Naive thymus-derived CD8-positive, alpha-beta T cell (primary cell): ENCODE measurements at regions not wholly inside any gene's neighbourhood (a gene's known extent, or its start where the extent isn't known, plus 50 kb on each side); places are given as distances from the start of the nearest gene placed in this dataset.

Source experiments
- ATAC-seq, 2 donors: fragments of 150-1000 bp; cut with Tn5 transposase in 1 of 2; sonication (Bioruptor Pico), chemical (Tn5 transposase) in 1 of 2; 1 replicate in 1 of 2; 2 replicates in 1 of 2; pipeline ENCODE4 v1.10.0; 2021; ENCODE audit warnings: mild to moderate bottlenecking in 2 of 2, moderate library complexity in 2 of 2
- POLR2A ChIA-PET: fragments of 350-600 bp; sonication (Branson Sonifier 250); formaldehyde crosslinking; loops from one replicate; lab custom pipeline; 2021; ENCODE audit warnings: antibody characterized with exemption; lab: Charles Lee
- DNase-seq, 10 donors: peaks; one replicate each; pipeline versions ENCODE4 v3.0.0 to v3.0.0-alpha.2; 2020 to 2022
- H3K27ac Mint-ChIP-seq, 10 donors: one replicate each; pipeline ENCODE4 v1.8.0; 2020 to 2022; ENCODE audit warnings: mild to moderate bottlenecking in 10 of 10, mixed read lengths in 10 of 10, moderate library complexity in 4 of 10, inconsistent platforms in 1 of 10
- H3K27me3 Mint-ChIP-seq, 5 donors: one replicate each; pipeline ENCODE4 v1.8.0; 2021 to 2022; ENCODE audit warnings: mixed read lengths in 5 of 5
- H3K36me3 Mint-ChIP-seq, 3 donors: one replicate each; pipeline ENCODE4 v1.8.0; 2020 to 2022; ENCODE audit warnings: mixed read lengths in 3 of 3, mild to moderate bottlenecking in 2 of 3, inconsistent platforms in 1 of 3
- H3K4me1 Mint-ChIP-seq, 4 donors: one replicate each; pipeline ENCODE4 v1.8.0; 2021 to 2022; ENCODE audit warnings: mixed read lengths in 4 of 4
- H3K4me3 Mint-ChIP-seq, 10 donors: one replicate each; pipeline ENCODE4 v1.8.0; 2020 to 2022; ENCODE audit warnings: mild to moderate bottlenecking in 10 of 10, mixed read lengths in 10 of 10, moderate library complexity in 6 of 10, inconsistent platforms in 1 of 10
- H3K9me3 Mint-ChIP-seq, 9 donors: one replicate each; pipeline ENCODE4 v1.8.0; 2020 to 2022; ENCODE audit warnings: mixed read lengths in 9 of 9, mild to moderate bottlenecking in 3 of 9, inconsistent platforms in 1 of 9, moderate library complexity in 1 of 9

DNA sequence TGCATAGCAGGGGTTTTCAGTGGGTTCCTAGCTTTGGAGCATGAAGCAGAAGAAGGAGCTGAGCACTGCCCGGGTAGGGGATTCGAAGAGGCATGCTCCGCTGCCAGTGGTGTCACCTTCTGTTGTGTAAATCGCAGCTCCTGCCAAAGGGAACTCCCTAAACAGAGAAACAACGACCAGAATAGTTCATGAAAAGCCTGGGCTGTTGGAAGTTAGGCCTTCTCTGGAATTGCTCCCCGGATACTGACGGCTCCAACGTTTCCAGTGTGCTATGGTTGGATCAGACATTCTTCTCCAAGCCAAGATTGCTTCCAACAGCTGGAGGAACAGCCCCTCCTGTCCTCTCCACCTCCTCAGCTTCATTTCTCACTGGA is 546.0 kb upstream of the FZD8 start:
- no peak for DNase-seq
- POLR2A ChIA-PET, result no interaction called here
- H3K27ac Mint-ChIP-seq, result no peak overlapping the region
- H3K4me3 Mint-ChIP-seq, result no peak overlapping the region
- peaks cover 0 to 16% (median 0%) of the 10 kb centered on the region in 3 donors for H3K36me3 Mint-ChIP-seq
- peaks cover 0 to 3% (median 0%) of the 10 kb centered on the region in 5 donors for H3K27me3 Mint-ChIP-seq
- ATAC-seq, result no peak
- H3K9me3 Mint-ChIP-seq, result peaks cover 0 to 51% (median 27%) of the 10 kb centered on the region in 9 donors
- H3K4me1 Mint-ChIP-seq, result no peaks in the 10 kb centered on the region

DNA sequence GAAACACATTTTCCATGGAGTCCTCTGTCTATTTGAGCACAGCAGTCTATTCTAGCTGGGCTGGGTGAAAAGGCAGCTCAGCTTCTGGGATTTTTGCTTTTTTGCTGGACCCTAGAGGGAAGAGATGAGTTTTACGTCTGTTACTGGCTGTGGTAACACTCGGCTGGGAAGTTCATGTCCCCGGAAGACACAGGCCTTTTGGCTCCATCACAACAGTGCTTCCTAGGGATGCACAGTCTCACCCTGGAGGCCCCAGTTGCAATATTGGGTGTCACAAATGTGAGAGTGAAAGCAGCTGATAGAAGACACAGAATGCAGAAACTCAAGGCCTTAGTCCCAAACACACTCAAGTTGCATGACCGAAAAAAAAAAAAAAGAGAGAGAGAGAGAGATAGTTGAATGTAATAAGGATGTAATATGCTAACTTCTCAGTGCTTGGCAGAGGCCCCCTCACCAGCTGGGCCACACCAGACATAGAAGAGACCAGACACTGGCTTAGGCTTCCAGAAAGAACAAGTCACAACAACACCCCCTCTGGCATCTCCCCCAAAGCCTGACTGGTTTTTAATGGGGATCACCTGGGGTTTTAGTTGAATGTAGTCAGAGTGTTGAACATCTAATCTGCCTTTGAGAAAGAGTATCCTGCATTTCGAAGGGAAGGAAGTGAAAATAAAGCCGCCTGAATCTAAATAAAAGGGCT is 545.4 kb upstream of the FZD8 start:
- no peak overlapping the region for H3K4me3 Mint-ChIP-seq

DNA sequence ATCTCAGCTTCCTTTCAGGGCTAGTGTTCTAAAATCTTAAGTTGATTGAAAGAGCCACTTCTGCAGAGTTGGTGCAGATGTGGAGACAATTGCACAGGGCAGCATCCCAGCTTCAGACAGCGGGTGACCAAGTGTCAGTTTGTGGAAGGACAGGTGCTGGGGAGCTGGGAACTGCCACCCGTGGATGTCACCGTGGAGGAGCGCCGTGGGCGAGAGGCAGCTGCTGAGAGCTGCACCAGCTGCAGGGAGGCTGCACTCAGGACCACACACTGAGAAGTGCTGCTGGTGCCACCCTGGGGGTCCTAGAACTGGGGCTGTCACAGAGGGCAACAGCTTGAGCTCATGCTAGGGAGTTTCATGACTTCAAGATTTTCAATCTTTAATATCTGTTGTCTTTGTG is 543.0 kb upstream of the FZD8 start:
- DNase-seq, result no peak
- Mint-ChIP-seq H3K4me3 (no peak overlapping the region), H3K27ac (no peak overlapping the region), H3K36me3 (peaks cover 0 to 12% (median 0%) of the 10 kb centered on the region in 3 donors), H3K27me3 (peaks cover 0 to 3% (median 0%) of the 10 kb centered on the region in 5 donors), H3K9me3 (peaks cover 5 to 28% (median 9%) of the 10 kb centered on the region in 9 donors), H3K4me1 (no peaks in the 10 kb centered on the region)
- POLR2A ChIA-PET, result no interaction called here
- no peak for ATAC-seq

More for the DNA sequence above, 545.4 kb upstream of the FZD8 start:
- POLR2A ChIA-PET, result no interaction called here
- Mint-ChIP-seq H3K36me3 (peaks cover 0 to 16% (median 0%) of the 10 kb centered on the region in 3 donors), H3K9me3 (peaks cover 0 to 48% (median 22%) of the 10 kb centered on the region in 9 donors), H3K4me1 (no peaks in the 10 kb centered on the region), H3K27ac (no peak overlapping the region), H3K27me3 (peaks cover 0 to 3% (median 0%) of the 10 kb centered on the region in 5 donors)
- ATAC-seq (no peak), DNase-seq (no peak)

DNA sequence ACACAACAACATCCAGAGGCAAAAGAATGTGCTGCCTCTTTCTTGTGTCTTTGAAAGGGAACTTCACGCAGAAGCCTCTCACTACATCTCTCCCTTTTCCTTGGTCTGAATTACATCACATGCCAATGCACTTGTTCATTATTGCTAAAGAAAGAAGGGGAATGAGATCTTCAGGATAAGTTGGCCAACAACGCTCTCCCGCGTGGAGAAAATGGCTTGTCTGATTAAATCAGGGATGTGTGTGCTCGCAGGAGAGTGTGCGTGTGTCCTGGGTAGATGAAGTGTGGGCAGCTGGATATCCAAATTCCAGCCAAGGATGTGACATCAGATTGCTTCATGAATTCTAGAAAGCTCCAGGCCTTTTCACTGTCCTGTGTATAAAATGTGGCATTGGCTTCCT is 541.6 kb upstream of the FZD8 start:
- POLR2A ChIA-PET, result no interaction called here
- Mint-ChIP-seq H3K27ac (no peak overlapping the region), H3K9me3 (peaks cover 2 to 20% (median 7%) of the 10 kb centered on the region in 9 donors), H3K36me3 (peaks cover 0 to 7% (median 0%) of the 10 kb centered on the region in 3 donors), H3K27me3 (peaks cover 0 to 3% (median 0%) of the 10 kb centered on the region in 5 donors), H3K4me3 (no peak overlapping the region), H3K4me1 (no peaks in the 10 kb centered on the region)
- DNase-seq, result no peak
- ATAC-seq, result no peak

DNA sequence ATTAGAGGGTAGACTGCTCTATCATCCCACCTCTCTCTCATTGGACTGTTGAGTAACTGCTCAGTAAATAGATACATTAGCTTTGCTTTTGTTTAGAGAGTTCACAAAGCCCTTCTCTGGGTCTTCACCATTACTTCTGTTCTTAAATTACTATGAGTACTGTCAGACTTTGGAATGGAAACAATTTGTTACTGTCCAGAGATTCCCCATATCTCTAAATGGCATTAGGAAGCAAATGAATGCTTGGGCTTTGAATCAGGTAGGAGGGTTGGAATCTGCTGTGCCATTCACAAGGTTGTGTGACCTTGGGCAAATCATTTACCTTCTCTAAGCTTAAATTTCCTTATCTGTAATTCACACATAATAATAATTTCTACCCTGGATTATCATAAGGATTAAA is 541.0 kb upstream of the FZD8 start:
- no peaks in the 10 kb centered on the region for H3K4me1 Mint-ChIP-seq

DNA sequence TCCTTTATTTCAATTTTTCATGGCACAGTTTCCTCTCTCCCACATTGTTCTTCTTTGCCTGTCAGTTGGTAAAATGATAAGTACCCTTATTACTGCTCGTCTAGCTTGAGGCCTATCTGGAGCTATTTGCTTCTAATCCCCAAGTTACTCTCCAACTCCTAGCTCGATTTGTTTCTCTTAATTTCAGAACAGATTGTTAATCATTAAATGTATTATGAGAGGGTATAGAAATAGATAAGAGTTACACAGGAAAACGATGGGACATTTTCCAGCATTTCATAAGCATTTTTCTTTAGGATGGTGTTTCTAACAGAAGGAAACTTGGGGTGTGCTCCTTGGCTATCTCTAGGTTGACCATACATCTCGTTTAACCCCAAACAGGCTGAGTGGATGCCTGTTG is 540.5 kb upstream of the FZD8 start:
- H3K9me3 Mint-ChIP-seq, result peaks cover 2 to 16% (median 7%) of the 10 kb centered on the region in 9 donors

More for the DNA sequence above, 541.0 kb upstream of the FZD8 start:
- peaks cover 0 to 7% (median 0%) of the 10 kb centered on the region in 3 donors for H3K36me3 Mint-ChIP-seq
- peaks cover 0 to 3% (median 0%) of the 10 kb centered on the region in 5 donors for H3K27me3 Mint-ChIP-seq
- POLR2A ChIA-PET, result no interaction called here
- ATAC-seq (no peak), DNase-seq (no peak)
- H3K27ac Mint-ChIP-seq, result no peak overlapping the region
- H3K4me3 Mint-ChIP-seq, result no peak overlapping the region
- peaks cover 2 to 20% (median 7%) of the 10 kb centered on the region in 9 donors for H3K9me3 Mint-ChIP-seq

DNA sequence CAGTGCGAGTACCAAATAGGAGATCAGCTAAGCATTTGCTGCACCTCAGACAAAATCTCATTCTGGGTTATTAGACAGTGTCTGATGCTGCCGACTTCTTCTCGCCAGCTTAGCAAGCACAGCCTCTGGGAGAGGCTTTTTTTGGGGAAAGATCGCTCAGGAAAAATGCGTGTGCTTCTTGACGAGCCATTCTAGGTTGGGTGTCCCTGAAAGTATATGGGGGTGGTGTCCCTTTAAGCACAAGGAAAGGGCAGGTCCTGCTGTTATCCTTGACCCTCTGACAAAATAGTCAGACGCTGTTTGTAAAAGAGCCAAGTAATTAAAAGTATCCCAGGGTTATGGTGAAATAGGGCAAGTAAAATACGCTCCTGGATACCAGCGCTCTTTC is 540.1 kb upstream of the FZD8 start:
- H3K4me1 Mint-ChIP-seq, result no peaks in the 10 kb centered on the region
- ATAC-seq (no peak), DNase-seq (no peak)
- H3K27me3 Mint-ChIP-seq, result peaks cover 0 to 3% (median 0%) of the 10 kb centered on the region in 5 donors
- no peak overlapping the region for H3K27ac Mint-ChIP-seq
- POLR2A ChIA-PET, result no interaction called here
- H3K36me3 Mint-ChIP-seq, result peaks cover 0 to 3% (median 0%) of the 10 kb centered on the region in 3 donors
- H3K4me3 Mint-ChIP-seq, result no peak overlapping the region
- peaks cover 0 to 16% (median 5%) of the 10 kb centered on the region in 9 donors for H3K9me3 Mint-ChIP-seq

More for the DNA sequence above, 540.5 kb upstream of the FZD8 start:
- POLR2A ChIA-PET, result no interaction called here
- ATAC-seq, result no peak
- Mint-ChIP-seq H3K4me3 (no peak overlapping the region), H3K27ac (no peak overlapping the region), H3K36me3 (peaks cover 0 to 7% (median 0%) of the 10 kb centered on the region in 3 donors), H3K27me3 (peaks cover 0 to 3% (median 0%) of the 10 kb centered on the region in 5 donors), H3K4me1 (no peaks in the 10 kb centered on the region)
- no peak for DNase-seq

DNA sequence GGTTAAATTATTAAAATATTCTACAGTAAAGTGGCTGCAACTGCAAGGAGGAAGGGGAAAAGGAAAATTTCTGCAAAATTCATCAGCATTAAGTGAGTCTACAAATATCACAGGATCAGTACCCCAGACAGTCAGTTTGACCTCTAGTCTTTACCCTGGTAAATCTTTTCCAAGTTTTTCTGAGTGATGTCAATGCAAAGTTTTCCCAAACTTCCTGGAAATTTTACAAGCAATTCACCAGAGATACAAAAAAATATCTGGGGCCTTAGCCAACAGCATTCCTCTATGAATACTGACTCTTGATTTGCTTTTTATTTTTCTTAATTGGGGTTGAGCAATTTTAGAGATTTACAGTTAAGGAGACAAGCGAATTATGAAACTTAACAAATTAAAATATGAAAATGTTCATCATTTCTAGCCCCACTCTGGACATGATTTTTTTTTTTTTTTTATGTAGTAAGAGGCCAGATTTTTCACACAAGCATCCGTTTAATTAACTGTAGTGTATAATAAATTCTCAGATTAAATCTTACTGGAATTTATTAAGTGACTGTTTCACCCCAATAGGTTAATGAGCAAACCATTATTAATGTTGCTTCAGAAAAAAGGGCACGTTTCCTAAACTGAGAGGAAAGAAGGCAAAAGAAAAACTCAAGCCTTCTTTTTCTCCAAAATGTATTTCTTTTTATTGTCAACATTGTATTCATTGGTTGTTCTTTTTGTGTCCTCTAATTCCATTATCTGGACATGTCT is 539.5 kb upstream of the FZD8 start:
- H3K27me3 Mint-ChIP-seq, result peaks cover 0 to 3% (median 0%) of the 10 kb centered on the region in 5 donors
- H3K9me3 Mint-ChIP-seq, result peaks cover 0 to 16% (median 6%) of the 10 kb centered on the region in 9 donors
- no peak for DNase-seq
- ATAC-seq, result no peak
- H3K36me3 Mint-ChIP-seq, result no peaks in the 10 kb centered on the region
- H3K4me1 Mint-ChIP-seq, result no peaks in the 10 kb centered on the region
- no peak overlapping the region for H3K4me3 Mint-ChIP-seq
- POLR2A ChIA-PET, result no interaction called here
- H3K27ac Mint-ChIP-seq, result no peak overlapping the region

DNA sequence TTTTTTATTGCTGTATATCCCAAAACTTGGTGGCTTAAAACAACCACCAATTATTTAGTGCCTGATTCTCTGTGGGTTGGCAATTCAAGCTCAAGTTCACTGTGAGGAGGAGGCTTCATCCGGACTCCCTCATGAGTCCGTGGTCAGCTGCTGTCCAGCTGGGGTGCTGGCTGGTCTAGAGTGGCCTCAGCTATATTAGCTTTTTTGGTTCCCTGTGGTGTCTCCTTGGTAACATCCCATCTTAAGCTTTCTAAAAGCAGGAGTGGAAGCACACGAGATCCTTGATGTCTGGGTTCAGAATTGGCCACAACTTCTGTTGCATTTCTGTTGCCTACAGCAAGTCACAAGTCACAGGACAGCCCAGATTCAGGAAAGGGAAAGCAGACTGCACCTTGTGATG is 536.5 kb upstream of the FZD8 start:
- H3K27ac Mint-ChIP-seq, result no peak overlapping the region
- no peaks in the 10 kb centered on the region for H3K36me3 Mint-ChIP-seq
- DNase-seq (no peak), ATAC-seq (no peak)
- H3K4me1 Mint-ChIP-seq, result no peaks in the 10 kb centered on the region
- H3K4me3 Mint-ChIP-seq, result no peak overlapping the region
- POLR2A ChIA-PET, result no interaction called here
- no peaks in the 10 kb centered on the region for H3K27me3 Mint-ChIP-seq
- peaks cover 0 to 18% (median 4%) of the 10 kb centered on the region in 9 donors for H3K9me3 Mint-ChIP-seq

DNA sequence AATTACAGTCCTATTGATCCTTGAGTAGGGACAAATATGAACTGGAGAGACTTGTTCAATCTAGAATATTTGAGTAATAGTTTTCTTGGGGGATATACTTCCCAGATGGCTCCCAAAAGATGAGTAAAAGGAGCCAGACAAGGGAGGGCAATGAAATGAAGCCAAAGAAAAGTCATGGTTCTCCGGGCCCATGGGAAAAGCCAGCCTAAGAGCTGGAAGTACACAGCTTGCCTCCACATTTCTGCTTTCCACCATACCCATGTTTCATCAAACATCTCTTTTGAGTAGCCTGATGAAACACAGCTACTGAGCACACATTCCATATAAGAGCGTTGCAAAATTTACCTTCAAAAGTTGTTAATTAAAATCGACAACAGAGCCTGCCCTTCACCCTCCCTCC is 535.0 kb upstream of the FZD8 start:
- DNase-seq, result no peak
- no peaks in the 10 kb centered on the region for H3K36me3 Mint-ChIP-seq
- H3K4me3 Mint-ChIP-seq, result no peak overlapping the region
- no peak for ATAC-seq
- POLR2A ChIA-PET, result no interaction called here
- no peak overlapping the region for H3K27ac Mint-ChIP-seq
- H3K9me3 Mint-ChIP-seq, result peaks cover 0 to 18% (median 2%) of the 10 kb centered on the region in 9 donors
- no peaks in the 10 kb centered on the region for H3K27me3 Mint-ChIP-seq
- no peaks in the 10 kb centered on the region for H3K4me1 Mint-ChIP-seq

DNA sequence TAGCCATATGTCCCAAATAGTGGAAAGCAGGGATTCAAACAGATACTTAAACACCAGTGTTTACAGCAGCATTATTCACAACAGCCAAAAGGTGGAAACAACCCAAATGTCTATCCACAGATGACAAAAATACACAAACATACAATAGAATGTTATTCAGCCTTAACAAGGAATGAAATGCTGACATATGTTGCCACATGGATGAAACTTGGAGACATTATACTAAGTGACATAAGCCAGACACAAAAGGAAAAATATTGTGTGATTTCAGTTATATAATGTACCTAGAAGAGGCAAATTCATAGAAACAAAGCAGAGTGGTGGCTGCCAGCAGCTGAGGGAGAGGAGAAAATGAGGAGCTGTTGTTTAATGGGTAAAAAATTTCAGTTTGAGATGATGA is 533.9 kb upstream of the FZD8 start:
- peaks cover 0 to 17% (median 2%) of the 10 kb centered on the region in 9 donors for H3K9me3 Mint-ChIP-seq
- no peak overlapping the region for H3K4me3 Mint-ChIP-seq
- POLR2A ChIA-PET, result no interaction called here
- DNase-seq (no peak), ATAC-seq (no peak)
- no peaks in the 10 kb centered on the region for H3K27me3 Mint-ChIP-seq
- H3K36me3 Mint-ChIP-seq, result no peaks in the 10 kb centered on the region
- no peaks in the 10 kb centered on the region for H3K4me1 Mint-ChIP-seq
- no peak overlapping the region for H3K27ac Mint-ChIP-seq

DNA sequence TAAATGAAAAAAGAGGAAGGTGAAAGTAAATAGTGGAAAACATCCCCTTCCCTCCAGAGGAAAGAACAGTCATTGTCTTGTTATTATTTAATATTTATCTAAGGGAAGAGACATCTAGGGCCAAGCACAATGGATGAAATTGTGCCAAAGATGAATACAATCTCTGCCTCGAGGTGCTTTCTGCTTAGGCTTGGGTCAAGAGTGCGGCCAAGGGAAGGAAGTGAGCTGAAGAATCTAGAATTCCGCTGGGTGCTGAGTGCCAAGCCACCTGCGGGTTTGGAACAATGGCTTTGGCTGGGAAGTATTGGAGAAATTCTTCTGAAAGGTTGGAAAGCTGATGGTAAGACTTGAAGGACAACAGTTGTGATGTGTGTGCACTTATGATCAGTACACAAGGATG is 531.3 kb upstream of the FZD8 start:
- ATAC-seq, result no peak
- no peaks in the 10 kb centered on the region for H3K4me1 Mint-ChIP-seq
- no peak overlapping the region for H3K27ac Mint-ChIP-seq
- DNase-seq, result no peak
- POLR2A ChIA-PET, result no interaction called here
- peaks cover 0 to 9% (median 2%) of the 10 kb centered on the region in 9 donors for H3K9me3 Mint-ChIP-seq
- no peaks in the 10 kb centered on the region for H3K27me3 Mint-ChIP-seq
- no peak overlapping the region for H3K4me3 Mint-ChIP-seq
- no peaks in the 10 kb centered on the region for H3K36me3 Mint-ChIP-seq
